Breast epithelium (tissue), 4 donors: ENCODE measurements at regions not wholly inside any gene's neighbourhood (a gene's known extent, or its start where the extent isn't known, plus 50 kb on each side); places are given as distances from the start of the nearest gene placed in this dataset.

Experiments used
- DNase-seq, 2 donors: peaks; one replicate each; pipeline ENCODE4 v3.0.0-alpha.2; 2019; ENCODE audit warnings: low spot score in 2 of 2
- H3K27ac ChIP-seq, 2 donors: fragments of 200-600 bp; sonication (generic) in 1 of 2; one replicate each; pipeline ENCODE4 v1.5.1; 2016 to 2019; ENCODE audit warnings: mild to moderate bottlenecking in 1 of 2
- H3K27me3 ChIP-seq, 2 donors: fragments of 200-600 bp; sonication (generic) in 1 of 2; one replicate each; pipeline versions ENCODE4 v1.5.1 to v1.6.0; 2017 to 2019; ENCODE audit warnings: control low read depth in 1 of 2, mild to moderate bottlenecking in 1 of 2
- H3K36me3 ChIP-seq: fragments of 200-600 bp; one replicate; pipeline ENCODE4 v1.5.1; 2019
- H3K4me1 ChIP-seq, 2 donors: fragments of 200-600 bp; sonication (generic); one replicate each; pipeline ENCODE4 v1.5.1; 2016 to 2019; ENCODE audit warnings: control low read depth in 1 of 2
- H3K4me3 ChIP-seq, 3 donors: fragments of 200-600 bp; sonication (generic); 1 replicate in 2 of 3; 2 replicates in 1 of 3; pipeline ENCODE4 v1.5.1; 2016 to 2019; ENCODE audit warnings: mild to moderate bottlenecking in 3 of 3, moderate library complexity in 2 of 3
- H3K9me3 ChIP-seq, 2 donors: fragments of 200-600 bp; sonication (generic) in 1 of 2; one replicate each; pipeline ENCODE4 v1.5.1; 2016 to 2019; ENCODE audit warnings: control low read depth in 1 of 2
- POLR2A ChIP-seq: fragments of 450-650 bp; IDR thresholded peaks from one replicate; pipeline ENCODE4 v1.6.1; 2016; ENCODE audit warnings: antibody characterized with exemption, mild to moderate bottlenecking, moderate library complexity
- POLR2AphosphoS5 ChIP-seq, 3 donors: sonication (generic); formaldehyde crosslinking; IDR thresholded peaks; one replicate each; pipeline ENCODE4 v1.6.1; 2017; ENCODE audit warnings: antibody characterized with exemption in 3 of 3
- intact Hi-C: fragments of 100-400 bp; cut with DNase I; formaldehyde crosslinking; loops from one replicate; pipeline ENCODE4 v1.15.1; 2023; ENCODE audit warnings: low total_unique reads
- TF ChIP-seq, protein P1 (sequence below), 3 donors: fragments of 450-650 bp; IDR thresholded peaks; one replicate each; pipeline ENCODE4 v1.5.1; 2016 to 2017; ENCODE audit warnings: antibody characterized with exemption in 3 of 3, mild to moderate bottlenecking in 3 of 3, moderate library complexity in 3 of 3

- TF ChIP-seq POLR2AphosphoS5 (IDR thresholded peaks at IDR 0.05) (no peak), POLR2A (no peak)
- TF ChIP-seq, protein P1, sequence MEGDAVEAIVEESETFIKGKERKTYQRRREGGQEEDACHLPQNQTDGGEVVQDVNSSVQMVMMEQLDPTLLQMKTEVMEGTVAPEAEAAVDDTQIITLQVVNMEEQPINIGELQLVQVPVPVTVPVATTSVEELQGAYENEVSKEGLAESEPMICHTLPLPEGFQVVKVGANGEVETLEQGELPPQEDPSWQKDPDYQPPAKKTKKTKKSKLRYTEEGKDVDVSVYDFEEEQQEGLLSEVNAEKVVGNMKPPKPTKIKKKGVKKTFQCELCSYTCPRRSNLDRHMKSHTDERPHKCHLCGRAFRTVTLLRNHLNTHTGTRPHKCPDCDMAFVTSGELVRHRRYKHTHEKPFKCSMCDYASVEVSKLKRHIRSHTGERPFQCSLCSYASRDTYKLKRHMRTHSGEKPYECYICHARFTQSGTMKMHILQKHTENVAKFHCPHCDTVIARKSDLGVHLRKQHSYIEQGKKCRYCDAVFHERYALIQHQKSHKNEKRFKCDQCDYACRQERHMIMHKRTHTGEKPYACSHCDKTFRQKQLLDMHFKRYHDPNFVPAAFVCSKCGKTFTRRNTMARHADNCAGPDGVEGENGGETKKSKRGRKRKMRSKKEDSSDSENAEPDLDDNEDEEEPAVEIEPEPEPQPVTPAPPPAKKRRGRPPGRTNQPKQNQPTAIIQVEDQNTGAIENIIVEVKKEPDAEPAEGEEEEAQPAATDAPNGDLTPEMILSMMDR (IDR thresholded peaks at IDR 0.05) = no peak
- H3K27me3 ChIP-seq = no peaks in the 10 kb centered on the region
- no peak overlapping the region for H3K4me3 ChIP-seq
- H3K27ac ChIP-seq = peak overlapping the region; percentile 45 to 51
- intact Hi-C loops = no loop called here
- no peaks in the 10 kb centered on the region for H3K9me3 ChIP-seq
- DNase-seq = no peak
- no peaks in the 10 kb centered on the region for H3K36me3 ChIP-seq
- H3K4me1 ChIP-seq = no peaks in the 10 kb centered on the region
Observed at GRCh38 chr5:74075501-74076484, 449.8 kb downstream of the ARHGEF28 start.

- Histone ChIP-seq H3K27ac (no peak overlapping the region), H3K4me3 (no peak overlapping the region), H3K27me3 (no peaks in the 10 kb centered on the region), H3K36me3 (no peaks in the 10 kb centered on the region), H3K9me3 (no peaks in the 10 kb centered on the region), H3K4me1 (no peaks in the 10 kb centered on the region)
- no peak for DNase-seq
- intact Hi-C loops = no loop called here
- TF ChIP-seq, protein P1 (IDR thresholded peaks at IDR 0.05) = no peak
- no peak for TF ChIP-seq POLR2AphosphoS5 (IDR thresholded peaks at IDR 0.05)
- no peak for TF ChIP-seq POLR2A
Observed at GRCh38 chr5:74074111-74074510, 448.1 kb downstream of the ARHGEF28 start.

DNA sequence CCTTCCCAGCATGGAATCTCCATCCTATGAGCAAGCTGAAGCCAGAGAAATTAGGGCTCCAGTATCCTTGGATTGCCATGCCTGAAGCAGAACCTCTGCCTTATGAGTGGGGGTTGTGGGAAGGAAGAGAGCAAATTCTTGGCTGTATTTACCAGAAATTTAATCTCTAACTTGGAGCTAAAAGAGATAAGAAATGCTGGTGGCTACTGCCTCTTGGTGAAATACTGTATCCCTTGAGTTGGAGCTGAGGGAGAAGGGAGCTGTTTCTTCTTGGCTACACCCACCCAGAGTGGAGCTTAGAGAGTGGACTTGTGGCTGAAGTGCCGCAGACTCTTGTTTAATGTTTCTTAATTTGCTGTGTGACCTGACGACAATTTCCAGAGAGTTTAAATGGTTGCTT is 447.3 kb downstream of the ARHGEF28 start:
- H3K27me3 ChIP-seq = no peaks in the 10 kb centered on the region
- no peak for TF ChIP-seq POLR2A
- no peak for TF ChIP-seq POLR2AphosphoS5 (IDR thresholded peaks at IDR 0.05)
- TF ChIP-seq, protein P1 (IDR thresholded peaks at IDR 0.05) = no peak
- H3K36me3 ChIP-seq = no peaks in the 10 kb centered on the region
- H3K4me1 ChIP-seq = no peaks in the 10 kb centered on the region
- H3K4me3 ChIP-seq = no peak overlapping the region
- no peaks in the 10 kb centered on the region for H3K9me3 ChIP-seq
- H3K27ac ChIP-seq = no peak overlapping the region
- intact Hi-C loops = no loop called here
- no peak for DNase-seq

- Histone ChIP-seq H3K27me3 (no peaks in the 10 kb centered on the region), H3K27ac (no peak overlapping the region), H3K36me3 (no peaks in the 10 kb centered on the region), H3K4me3 (no peak overlapping the region), H3K4me1 (no peaks in the 10 kb centered on the region), H3K9me3 (no peaks in the 10 kb centered on the region)
- intact Hi-C loops = no loop called here
- TF ChIP-seq, protein P1 (IDR thresholded peaks at IDR 0.05) = no peak
- no peak for TF ChIP-seq POLR2AphosphoS5 (IDR thresholded peaks at IDR 0.05)
- no peak for TF ChIP-seq POLR2A
- DNase-seq = no peak
Observed at GRCh38 chr5:74072646-74073045, 446.6 kb downstream of the ARHGEF28 start.

DNA sequence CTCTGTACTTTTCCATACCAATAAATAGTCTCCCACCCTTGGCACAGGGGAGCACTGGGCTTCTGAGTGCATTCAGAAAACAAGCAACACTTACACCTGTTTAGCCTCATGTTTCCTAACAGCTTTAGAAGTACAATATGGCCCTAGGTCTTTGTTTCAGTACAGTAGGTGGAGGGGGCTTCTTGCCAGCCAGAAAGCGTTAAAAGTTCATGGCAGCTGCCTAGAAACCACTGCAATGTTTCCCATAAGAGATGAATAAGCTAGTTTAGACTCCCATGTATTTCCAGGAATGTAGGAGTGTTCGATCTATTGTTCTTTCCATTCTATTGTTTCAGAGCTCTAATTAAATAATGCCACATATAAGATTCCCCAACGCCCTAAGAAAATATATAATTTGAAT is 444.8 kb downstream of the ARHGEF28 start:
- H3K27me3 ChIP-seq = no peaks in the 10 kb centered on the region
- H3K9me3 ChIP-seq = no peaks in the 10 kb centered on the region
- TF ChIP-seq, protein P1 (IDR thresholded peaks at IDR 0.05) = no peak
- TF ChIP-seq POLR2AphosphoS5 (IDR thresholded peaks at IDR 0.05) (no peak), POLR2A (no peak)
- no peak for DNase-seq
- H3K36me3 ChIP-seq = no peaks in the 10 kb centered on the region
- intact Hi-C loops = no loop called here
- no peaks in the 10 kb centered on the region for H3K4me1 ChIP-seq
- no peak overlapping the region for H3K27ac ChIP-seq
- no peak overlapping the region for H3K4me3 ChIP-seq
